Epithelial cell of proximal tubule (primary cell): ENCODE measurements at regions not wholly inside any gene's neighbourhood (a gene's known extent, or its start where the extent isn't known, plus 50 kb on each side); places are given as distances from the start of the nearest gene placed in this dataset.
"Not testable (repeated sequence)": the region's sequence is repeated elsewhere in the genome, so short reads cannot be mapped to it uniquely, and the experiment has no call there.

Experiments
- DNase-seq: peaks from one replicate; pipeline ENCODE4 v3.0.0-alpha.2; 2011; ENCODE audit warnings: low read depth
- H3K4me3 ChIP-seq: 2 replicates; pipeline ENCODE4 v1.5.1; 2011; ENCODE audit warnings: low read depth, mild to moderate bottlenecking, low read length

GRCh38 chr1:120465900-120466299, 51.1 kb downstream of the NBPF8 start:
- H3K4me3 ChIP-seq, DNase-seq: not testable (repeated sequence)

GRCh38 chr1:120477663-120478062, 62.8 kb downstream of the NBPF8 start:
- H3K4me3 ChIP-seq, DNase-seq: not testable (repeated sequence)

GRCh38 chr1:120478400-120478799, 63.6 kb downstream of the NBPF8 start:
- not testable (repeated sequence) for DNase-seq, H3K4me3 ChIP-seq

GRCh38 chr1:120487542-120487941, 72.7 kb downstream of the NBPF8 start:
- not testable (repeated sequence) for H3K4me3 ChIP-seq, DNase-seq

- DNase-seq, H3K4me3 ChIP-seq: not testable (repeated sequence)
Observed at GRCh38 chr1:120489217-120489616, 74.4 kb downstream of the NBPF8 start.

- not testable (repeated sequence) for H3K4me3 ChIP-seq, DNase-seq
Observed at GRCh38 chr1:120497145-120497544, 82.3 kb downstream of the NBPF8 start.

GRCh38 chr1:120503284-120503683, 88.4 kb downstream of the NBPF8 start:
- DNase-seq, H3K4me3 ChIP-seq: not testable (repeated sequence)

GRCh38 chr1:120506352-120506751, 91.5 kb downstream of the NBPF8 start:
- DNase-seq, H3K4me3 ChIP-seq: not testable (repeated sequence)

GRCh38 chr1:120508351-120508750, 93.5 kb downstream of the NBPF8 start:
- H3K4me3 ChIP-seq, DNase-seq: not testable (repeated sequence)

GRCh38 chr1:120509258-120509657, 94.4 kb downstream of the NBPF8 start:
- not testable (repeated sequence) for H3K4me3 ChIP-seq, DNase-seq

- not testable (repeated sequence) for H3K4me3 ChIP-seq, DNase-seq
Observed at GRCh38 chr1:120513099-120513498, 98.3 kb downstream of the NBPF8 start.

GRCh38 chr1:120513531-120513930, 98.7 kb downstream of the NBPF8 start:
- H3K4me3 ChIP-seq, DNase-seq: not testable (repeated sequence)

- not testable (repeated sequence) for H3K4me3 ChIP-seq, DNase-seq
Observed at GRCh38 chr1:120519196-120519595, 104.4 kb downstream of the NBPF8 start.

GRCh38 chr1:120524416-120524815, 109.6 kb downstream of the NBPF8 start:
- not testable (repeated sequence) for DNase-seq, H3K4me3 ChIP-seq

- not testable (repeated sequence) for DNase-seq, H3K4me3 ChIP-seq
Observed at GRCh38 chr1:120525386-120525785, 110.6 kb downstream of the NBPF8 start.

GRCh38 chr1:120529475-120530089, 114.7 kb downstream of the NBPF8 start:
- not testable (repeated sequence) for DNase-seq, H3K4me3 ChIP-seq

- DNase-seq, H3K4me3 ChIP-seq: not testable (repeated sequence)
Observed at GRCh38 chr1:120531455-120531854, 116.6 kb downstream of the NBPF8 start.

- DNase-seq, H3K4me3 ChIP-seq: not testable (repeated sequence)
Observed at GRCh38 chr1:120534361-120535047, 119.7 kb downstream of the NBPF8 start.

- H3K4me3 ChIP-seq, DNase-seq: not testable (repeated sequence)
Observed at GRCh38 chr1:120535052-120535451, 120.2 kb downstream of the NBPF8 start.

GRCh38 chr1:120541394-120541793, 126.6 kb downstream of the NBPF8 start:
- DNase-seq, H3K4me3 ChIP-seq: not testable (repeated sequence)
